ENCODE measurements at regions not wholly inside any gene's neighbourhood (a gene's known extent, or its start where the extent isn't known, plus 50 kb on each side); places are given as distances from the start of the nearest gene placed in this dataset.

DNA sequence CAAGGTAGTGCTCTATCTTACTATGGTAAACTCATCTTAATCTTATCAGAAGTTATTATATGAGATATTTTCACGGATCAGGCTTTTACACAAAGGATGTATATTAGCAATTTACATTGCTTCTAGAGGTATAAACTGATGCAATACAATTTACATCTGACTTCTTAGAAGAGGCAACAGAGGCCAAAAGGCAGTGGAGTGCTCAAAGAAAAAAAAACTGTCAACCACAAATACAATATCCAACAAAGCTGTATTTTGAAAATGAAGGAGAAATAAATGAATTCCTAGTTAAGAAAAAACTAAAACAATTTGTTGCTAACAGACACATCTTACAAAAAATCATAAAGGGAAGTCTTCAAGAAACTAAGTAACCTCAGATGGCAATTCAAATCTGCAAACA lies 1031.5 kb upstream of the CNTNAP5 start:
- no peak for ATAC-seq (ENCODE audit: low FRiP score)
- no peak for TF ChIP-seq CTCF (IDR thresholded peaks at IDR 0.05)
- no peak for DNase-seq (ENCODE audit: low spot score)

DNA sequence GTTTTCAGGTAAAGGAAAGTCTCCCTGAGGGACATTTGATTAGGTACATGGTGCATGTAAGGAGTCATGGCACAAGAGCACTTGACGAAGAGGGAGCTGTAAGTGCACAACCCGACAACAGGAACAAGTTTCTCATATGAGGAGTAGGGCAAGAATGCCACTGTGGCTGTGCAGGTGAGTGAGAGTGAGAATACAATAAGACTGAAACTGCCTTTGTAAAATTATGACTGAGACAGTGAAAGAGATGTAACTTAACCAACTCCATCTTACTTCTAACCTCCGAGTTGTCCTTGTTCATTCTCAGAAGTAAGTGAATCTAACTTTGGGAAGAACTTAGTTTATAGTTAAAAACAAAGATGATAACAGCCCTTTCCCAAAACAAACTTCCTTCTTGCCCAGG lies 1025.8 kb upstream of the CNTNAP5 start:
- no peak for ATAC-seq (ENCODE audit: low FRiP score)
- no peak for DNase-seq (ENCODE audit: low spot score)
- no peak for TF ChIP-seq CTCF (IDR thresholded peaks at IDR 0.05)

DNA sequence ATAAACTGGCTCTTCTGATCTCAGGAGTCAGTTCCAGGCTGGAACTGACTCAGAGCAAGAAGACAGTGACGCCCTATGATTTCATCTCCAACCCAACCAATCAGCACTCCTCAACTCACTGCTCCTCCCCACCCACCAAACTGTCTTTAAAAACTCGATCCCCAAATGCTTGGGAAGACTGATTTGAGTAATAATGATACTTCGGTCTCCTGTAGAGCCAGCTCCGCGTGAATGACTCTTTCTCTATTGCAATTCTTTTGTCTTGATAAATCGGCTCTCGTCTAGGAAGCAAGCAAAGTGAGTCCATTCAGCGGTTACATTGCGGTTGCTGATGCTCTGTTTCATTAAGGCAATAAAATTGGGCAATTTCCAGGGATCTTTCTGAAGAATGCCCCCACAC lies 1025.3 kb upstream of the CNTNAP5 start:
- ATAC-seq (ENCODE audit: low FRiP score) = no peak
- no peak for TF ChIP-seq CTCF (IDR thresholded peaks at IDR 0.05)

GRCh38 chr2:123002660-123003248 lies 1022.3 kb upstream of the CNTNAP5 start:
- no peak for ATAC-seq (ENCODE audit: low FRiP score)
- no peak for TF ChIP-seq CTCF (IDR thresholded peaks at IDR 0.05)
- no peak for DNase-seq (ENCODE audit: low spot score)

More for the DNA sequence above, 1025.3 kb upstream of the CNTNAP5 start:
- no peak for DNase-seq (ENCODE audit: low spot score)

DNA sequence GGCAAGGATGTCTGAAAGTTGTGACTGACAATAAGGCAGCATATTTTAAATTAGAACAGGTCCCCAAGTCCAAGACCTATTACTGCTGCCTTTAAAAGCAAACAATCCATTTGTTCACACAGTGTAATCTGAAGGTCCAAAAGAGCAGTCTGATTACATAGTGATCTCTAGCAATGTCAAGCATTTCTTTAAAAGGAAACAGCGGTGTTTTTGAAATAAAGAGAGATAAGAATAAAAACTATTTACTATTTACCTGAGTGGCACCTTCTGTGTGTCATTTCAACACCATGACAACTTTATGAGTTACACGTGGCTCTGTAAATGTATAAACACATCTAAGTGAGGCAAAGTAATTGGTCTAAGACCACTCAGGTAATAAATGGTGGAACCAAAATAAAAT lies 1009.9 kb upstream of the CNTNAP5 start:
- ATAC-seq (ENCODE audit: low FRiP score) = no peak
- no peak for DNase-seq (ENCODE audit: low spot score)
- TF ChIP-seq CTCF (IDR thresholded peaks at IDR 0.05) = no peak

GRCh38 chr2:123035541-123035940 lies 989.5 kb upstream of the CNTNAP5 start:
- no peak for TF ChIP-seq CTCF (IDR thresholded peaks at IDR 0.05)
- DNase-seq (ENCODE audit: low spot score) = no peak
- no peak for ATAC-seq (ENCODE audit: low FRiP score)

- TF ChIP-seq CTCF (IDR thresholded peaks at IDR 0.05) = no peak
- DNase-seq (ENCODE audit: low spot score) (no peak), ATAC-seq (ENCODE audit: low FRiP score) (no peak)
These were observed 988.8 kb upstream of the CNTNAP5 start for GRCh38 chr2:123036300-123036699.

Data from omental fat pad (tissue), 3 donors.